Natural killer cell (primary cell): ENCODE measurements at regions not wholly inside any gene's neighbourhood (a gene's known extent, or its start where the extent isn't known, plus 50 kb on each side); places are given as distances from the start of the nearest gene placed in this dataset.

ENCODE experiments used
- ATAC-seq, 3 donors: fragments of 150-1000 bp in 2 of 3; fragments of 200-7000 bp in 1 of 3; cut with Tn5 transposase; 1 replicate in 1 of 3; 2 replicates in 2 of 3; pipeline ENCODE4 v1.10.0; 2021; ENCODE audit warnings: mild to moderate bottlenecking in 2 of 3, moderate library complexity in 2 of 3
- DNase-seq, 2 donors: peaks; one replicate each; pipeline versions ENCODE4 v3.0.0 to v3.0.0-alpha.2; 2013 to 2021; ENCODE audit warnings: mixed read lengths in 1 of 2
- H3K27ac ChIP-seq: one replicate; pipeline ENCODE4 v1.5.1; 2013; ENCODE audit warnings: mild to moderate bottlenecking, low read length
- H3K27me3 ChIP-seq: one replicate; pipeline ENCODE4 v1.6.1; 2013; ENCODE audit warnings: low read length; ENCODE audit not compliant: control insufficient read depth, insufficient read depth
- H3K36me3 ChIP-seq: one replicate; pipeline ENCODE4 v1.6.1; 2013; ENCODE audit warnings: low read length; ENCODE audit not compliant: control insufficient read depth, insufficient read depth
- H3K4me1 ChIP-seq: one replicate; pipeline ENCODE4 v1.6.1; 2013; ENCODE audit warnings: low read length; ENCODE audit not compliant: control insufficient read depth, insufficient read depth
- H3K4me3 ChIP-seq: one replicate; pipeline ENCODE4 v1.5.1; 2013; ENCODE audit warnings: low read length
- H3K9me3 ChIP-seq: one replicate; pipeline ENCODE4 v1.6.1; 2013; ENCODE audit warnings: low read length; ENCODE audit not compliant: control insufficient read depth, insufficient read depth
- H3K27ac Mint-ChIP-seq, 2 donors: one replicate each; pipeline ENCODE4 v1.8.0; 2022; ENCODE audit warnings: mild to moderate bottlenecking in 2 of 2, mixed read lengths in 2 of 2, moderate library complexity in 1 of 2
- H3K27me3 Mint-ChIP-seq, 2 donors: one replicate each; pipeline ENCODE4 v1.8.0; 2022; ENCODE audit warnings: low read depth in 2 of 2, mixed read lengths in 2 of 2
- H3K36me3 Mint-ChIP-seq: one replicate; pipeline ENCODE4 v1.8.0; 2022; ENCODE audit warnings: mixed read lengths
- H3K4me1 Mint-ChIP-seq, 2 donors: one replicate each; pipeline ENCODE4 v1.8.0; 2022; ENCODE audit warnings: mixed read lengths in 2 of 2
- H3K4me3 Mint-ChIP-seq: one replicate; pipeline ENCODE4 v1.8.0; 2022; ENCODE audit warnings: mild to moderate bottlenecking, moderate library complexity, mixed read lengths
- H3K9me3 Mint-ChIP-seq, 2 donors: one replicate each; pipeline ENCODE4 v1.8.0; 2022; ENCODE audit warnings: mixed read lengths in 2 of 2
- WGBS: methylation state at CpG from one replicate; pipeline ENCODE4 v1.1.7; 2013; ENCODE audit warnings: missing lambda C conversion rate; ENCODE audit not compliant: insufficient coverage; 5-methylcytosine and 5-hydroxymethylcytosine counted together
- intact Hi-C: fragments of 100-400 bp; cut with micrococcal nuclease; formaldehyde crosslinking; loops from one replicate; pipeline ENCODE4 v1.14.2; 2022
- TF ChIP-seq, protein P1 (sequence below): fragments of 200-600 bp; IDR thresholded peaks from one replicate; pipeline ENCODE4 v1.8.0; 2022; ENCODE audit warnings: antibody characterized with exemption

DNA sequence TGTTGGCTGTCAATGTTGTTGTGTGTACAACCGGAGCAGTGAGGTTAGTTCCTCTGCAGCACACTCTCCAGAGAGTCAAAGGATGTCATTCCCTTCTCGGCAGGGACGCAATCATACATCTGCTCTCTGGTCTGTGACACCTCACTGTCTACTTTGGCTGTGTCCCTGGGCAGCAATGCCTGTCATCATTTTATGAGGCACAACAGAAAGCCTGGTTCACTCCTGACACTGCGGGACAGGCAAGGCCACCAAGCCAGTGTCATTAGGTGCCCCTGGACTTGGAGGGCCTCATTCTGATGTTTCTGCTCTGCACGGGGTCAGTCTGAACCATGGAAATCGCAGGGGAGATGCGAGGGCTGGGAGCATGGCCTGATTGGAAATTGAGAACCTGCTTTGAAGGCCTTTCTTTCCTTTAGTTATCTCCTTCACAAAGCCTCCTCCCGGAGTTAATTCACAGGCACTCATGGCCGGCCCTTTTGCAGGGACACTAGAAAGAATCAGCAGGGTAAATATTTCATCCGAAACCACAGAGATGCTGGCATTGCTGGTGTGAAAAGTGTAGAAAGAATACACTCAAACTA lies 284.4 kb downstream of the ZNF536 start:
- Mint-ChIP-seq H3K9me3 (no peaks in the 10 kb centered on the region), H3K27ac (no peak overlapping the region), H3K4me1 (no peaks in the 10 kb centered on the region), H3K27me3 (peaks cover 0 to 9% of the 10 kb centered on the region in 2 donors), H3K36me3 (no peaks in the 10 kb centered on the region), H3K4me3 (no peak overlapping the region)
- DNase-seq, result no peak
- intact Hi-C loops, result no loop called here
- no peaks in the 10 kb centered on the region for H3K36me3 ChIP-seq
- WGBS, result 88% methylated on average over 10 of the region's 10 CpGs
- no peaks in the 10 kb centered on the region for H3K4me1 ChIP-seq
- no peaks in the 10 kb centered on the region for H3K27me3 ChIP-seq
- no peaks in the 10 kb centered on the region for H3K9me3 ChIP-seq
- H3K27ac ChIP-seq, result no peak overlapping the region
- TF ChIP-seq, protein P1, sequence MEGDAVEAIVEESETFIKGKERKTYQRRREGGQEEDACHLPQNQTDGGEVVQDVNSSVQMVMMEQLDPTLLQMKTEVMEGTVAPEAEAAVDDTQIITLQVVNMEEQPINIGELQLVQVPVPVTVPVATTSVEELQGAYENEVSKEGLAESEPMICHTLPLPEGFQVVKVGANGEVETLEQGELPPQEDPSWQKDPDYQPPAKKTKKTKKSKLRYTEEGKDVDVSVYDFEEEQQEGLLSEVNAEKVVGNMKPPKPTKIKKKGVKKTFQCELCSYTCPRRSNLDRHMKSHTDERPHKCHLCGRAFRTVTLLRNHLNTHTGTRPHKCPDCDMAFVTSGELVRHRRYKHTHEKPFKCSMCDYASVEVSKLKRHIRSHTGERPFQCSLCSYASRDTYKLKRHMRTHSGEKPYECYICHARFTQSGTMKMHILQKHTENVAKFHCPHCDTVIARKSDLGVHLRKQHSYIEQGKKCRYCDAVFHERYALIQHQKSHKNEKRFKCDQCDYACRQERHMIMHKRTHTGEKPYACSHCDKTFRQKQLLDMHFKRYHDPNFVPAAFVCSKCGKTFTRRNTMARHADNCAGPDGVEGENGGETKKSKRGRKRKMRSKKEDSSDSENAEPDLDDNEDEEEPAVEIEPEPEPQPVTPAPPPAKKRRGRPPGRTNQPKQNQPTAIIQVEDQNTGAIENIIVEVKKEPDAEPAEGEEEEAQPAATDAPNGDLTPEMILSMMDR, result no peak
- H3K4me3 ChIP-seq, result no peak overlapping the region
- ATAC-seq, result no peak

DNA sequence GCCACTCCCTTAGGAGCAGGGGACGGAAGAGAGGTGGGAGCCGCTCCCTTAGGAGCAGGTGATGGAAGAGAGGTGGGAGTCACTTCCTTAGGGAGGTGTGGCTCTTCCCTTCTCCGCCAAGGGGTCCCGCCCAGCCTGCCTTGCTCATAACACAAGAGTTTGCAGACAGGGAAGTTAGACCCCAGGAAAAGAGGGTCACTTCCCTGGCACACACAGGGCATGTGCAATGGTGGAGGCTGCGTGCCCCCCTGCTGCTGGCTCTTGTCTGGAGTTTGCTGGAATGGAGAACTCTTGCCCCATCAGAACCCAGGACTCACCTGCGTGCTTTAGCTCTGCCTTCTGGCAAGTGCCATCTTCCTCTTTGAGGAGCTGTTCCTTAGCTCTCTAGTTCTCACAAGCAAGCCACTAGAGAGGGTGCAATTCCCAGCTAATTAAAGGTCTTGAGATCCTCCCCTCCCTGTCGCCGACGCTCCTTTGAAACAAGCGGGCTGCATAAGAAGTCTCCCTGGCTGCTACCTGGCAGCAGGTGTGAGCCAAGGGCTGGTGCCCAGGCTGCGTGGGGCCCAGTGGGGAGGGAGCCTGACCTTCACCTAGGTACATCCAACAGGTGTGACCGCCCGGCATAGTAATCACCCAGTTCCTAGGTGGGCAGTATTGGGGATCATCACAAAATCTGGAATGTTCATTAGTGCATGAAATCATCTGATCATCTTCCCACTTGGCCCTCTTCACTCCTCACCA lies 281.6 kb downstream of the ZNF536 start:
- Histone ChIP-seq H3K4me1 (no peaks in the 10 kb centered on the region), H3K27ac (no peak overlapping the region), H3K27me3 (no peaks in the 10 kb centered on the region), H3K9me3 (no peaks in the 10 kb centered on the region), H3K4me3 (no peak overlapping the region), H3K36me3 (no peaks in the 10 kb centered on the region)
- ATAC-seq (no peak), DNase-seq (no peak)
- TF ChIP-seq, protein P1, result no peak
- Mint-ChIP-seq H3K27me3 (peaks cover 9 to 13% of the 10 kb centered on the region in 2 donors), H3K9me3 (no peaks in the 10 kb centered on the region), H3K4me3 (no peak overlapping the region), H3K4me1 (no peaks in the 10 kb centered on the region), H3K27ac (no peak overlapping the region), H3K36me3 (no peaks in the 10 kb centered on the region)
- intact Hi-C loops, result loop anchor here (5.0 kb wide), 1 partner anchor 623 kb away; no protein-coding TSS in a partner anchor
- WGBS, result 86% methylated on average over 13 of the region's 13 CpGs

DNA sequence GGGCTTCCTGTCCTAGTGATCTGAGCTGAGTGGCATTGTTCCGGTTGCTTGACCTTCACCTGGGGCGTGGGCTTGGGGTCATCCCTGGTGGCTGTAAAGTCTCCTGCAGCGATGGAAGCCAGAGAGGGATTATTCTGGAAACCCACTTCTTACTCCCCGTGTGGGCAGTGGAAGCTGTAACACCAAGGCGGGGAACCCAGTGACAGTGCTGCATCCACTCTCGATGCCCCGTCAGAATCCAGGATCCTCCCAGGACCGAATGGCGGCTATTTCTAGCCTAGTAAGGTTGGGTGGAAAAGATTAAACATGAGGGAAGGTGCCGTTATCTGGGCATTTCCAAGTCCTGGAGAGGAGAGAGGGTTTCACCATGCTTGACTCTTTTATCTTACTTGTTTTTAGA lies 280.6 kb downstream of the ZNF536 start:
- no peaks in the 10 kb centered on the region for H3K4me1 ChIP-seq
- no peak overlapping the region for H3K4me3 ChIP-seq
- no peak for ATAC-seq
- H3K4me3 Mint-ChIP-seq, result no peak overlapping the region
- no peak overlapping the region for H3K27ac Mint-ChIP-seq
- no peaks in the 10 kb centered on the region for H3K9me3 Mint-ChIP-seq
- DNase-seq, result no peak
- H3K9me3 ChIP-seq, result no peaks in the 10 kb centered on the region
- H3K27me3 Mint-ChIP-seq, result peaks cover 12 to 24% of the 10 kb centered on the region in 2 donors
- TF ChIP-seq, protein P1, result no peak
- intact Hi-C loops, result loop anchor here (5.0 kb wide), 1 partner anchor 625 kb away; no protein-coding TSS in a partner anchor
- no peaks in the 10 kb centered on the region for H3K36me3 ChIP-seq
- H3K27ac ChIP-seq, result no peak overlapping the region
- H3K4me1 Mint-ChIP-seq, result no peaks in the 10 kb centered on the region
- H3K27me3 ChIP-seq, result no peaks in the 10 kb centered on the region
- H3K36me3 Mint-ChIP-seq, result no peaks in the 10 kb centered on the region
- 90% methylated on average over 10 of the region's 10 CpGs for WGBS
